H1 (cell line): ENCODE measurements at regions not wholly inside any gene's neighbourhood (a gene's known extent, or its start where the extent isn't known, plus 50 kb on each side); places are given as distances from the start of the nearest gene placed in this dataset.

ENCODE experiments used
- JUND ChIP-seq: IDR thresholded peaks from 2 replicates; pipeline ENCODE4 v1.6.1; 2011; ENCODE audit warnings: mild to moderate bottlenecking, improper control_type of control experiment, low read length
- RNF2 ChIP-seq: fragments of 200-900, 300-1000 bp; sonication (generic); IDR thresholded peaks from 2 replicates; pipeline ENCODE4 v1.7.1; 2016; ENCODE audit warnings: borderline replicate concordance, low read depth, mild to moderate bottlenecking, antibody characterized with exemption, low read length; ENCODE audit not compliant: poor library complexity, severe bottlenecking; ENCODE audit errors: missing control alignments

DNA sequence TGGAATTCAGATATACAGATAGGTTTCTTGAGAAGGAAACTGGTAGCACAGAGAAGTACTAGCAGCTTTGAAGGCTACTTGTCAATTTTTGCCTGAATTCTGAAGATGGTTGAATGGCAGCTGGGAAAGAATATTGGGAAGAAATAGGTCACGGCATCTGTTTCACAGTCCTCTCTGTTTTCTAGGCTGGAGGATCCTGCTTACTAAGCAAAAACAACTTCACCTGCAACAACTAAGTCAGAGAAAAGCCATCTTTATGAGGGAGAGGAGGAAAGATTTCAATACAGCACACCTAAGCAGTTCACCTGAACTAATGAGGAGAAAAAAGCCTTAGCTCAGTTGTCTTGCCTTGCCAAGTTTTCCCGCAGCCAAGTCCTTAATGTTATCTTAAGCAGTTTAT is 975.5 kb upstream of the EPHA7 start (continued):
- TF ChIP-seq RNF2 (no peak), JUND (no peak)
